PC-3 (cell line): ENCODE measurements at regions not wholly inside any gene's neighbourhood (a gene's known extent, or its start where the extent isn't known, plus 50 kb on each side); places are given as distances from the start of the nearest gene placed in this dataset.

ENCODE experiments used
- EZH2 ChIP-seq: fragments of 300-600 bp; sonication (generic); IDR thresholded peaks from one replicate; pipeline ENCODE4 v1.6.1; 2017; ENCODE audit warnings: antibody characterized with exemption, mild to moderate bottlenecking, low read length; ENCODE audit not compliant: unreplicated experiment
- EZH2phosphoT487 ChIP-seq: fragments of 300-600 bp; sonication (generic); IDR thresholded peaks from 2 replicates; pipeline ENCODE4 v1.6.1; 2018; ENCODE audit warnings: mild to moderate bottlenecking, antibody characterized with exemption, low read length, borderline replicate concordance
- TF ChIP-seq, protein P1 (sequence below): fragments of 300-600 bp; sonication (generic); conservative IDR thresholded peaks from 2 replicates; pipeline ENCODE4 v1.5.1; 2017; ENCODE audit warnings: antibody characterized with exemption, low read depth, mild to moderate bottlenecking, low read length

DNA sequence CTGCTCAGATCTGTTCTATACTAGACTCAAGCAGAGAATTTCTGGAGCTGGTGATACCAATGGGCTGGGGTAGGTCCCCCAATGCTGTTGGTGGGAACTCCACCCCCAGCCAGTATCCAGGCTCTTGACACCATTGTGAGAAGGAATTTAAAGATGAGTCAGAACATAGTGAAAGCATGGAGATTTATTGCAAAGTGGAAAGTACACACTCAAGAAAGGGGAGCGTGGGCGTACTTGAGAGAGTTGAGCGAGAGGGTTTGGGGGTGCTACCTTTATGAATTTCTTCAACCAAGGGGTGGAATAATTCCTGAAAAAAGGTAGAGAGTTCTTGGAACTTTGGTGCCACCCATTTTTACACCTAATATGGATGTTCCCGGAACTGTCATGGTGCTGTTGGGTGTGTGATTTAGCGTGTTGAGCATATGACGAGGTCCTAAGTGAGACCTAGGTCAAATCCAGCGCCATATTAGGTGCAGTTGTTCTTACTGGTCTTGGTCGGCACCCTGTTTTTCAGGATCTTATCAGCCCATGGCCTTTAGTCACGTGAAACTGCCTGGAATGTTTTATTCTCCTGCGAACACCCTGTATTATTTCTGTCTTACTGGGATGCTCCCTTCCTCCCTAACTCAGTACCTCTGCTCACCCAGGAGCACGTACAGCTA is 122.0 kb upstream of the AHR start:
- TF ChIP-seq EZH2 (no peak), EZH2phosphoT487 (no peak)
- TF ChIP-seq, protein P1, sequence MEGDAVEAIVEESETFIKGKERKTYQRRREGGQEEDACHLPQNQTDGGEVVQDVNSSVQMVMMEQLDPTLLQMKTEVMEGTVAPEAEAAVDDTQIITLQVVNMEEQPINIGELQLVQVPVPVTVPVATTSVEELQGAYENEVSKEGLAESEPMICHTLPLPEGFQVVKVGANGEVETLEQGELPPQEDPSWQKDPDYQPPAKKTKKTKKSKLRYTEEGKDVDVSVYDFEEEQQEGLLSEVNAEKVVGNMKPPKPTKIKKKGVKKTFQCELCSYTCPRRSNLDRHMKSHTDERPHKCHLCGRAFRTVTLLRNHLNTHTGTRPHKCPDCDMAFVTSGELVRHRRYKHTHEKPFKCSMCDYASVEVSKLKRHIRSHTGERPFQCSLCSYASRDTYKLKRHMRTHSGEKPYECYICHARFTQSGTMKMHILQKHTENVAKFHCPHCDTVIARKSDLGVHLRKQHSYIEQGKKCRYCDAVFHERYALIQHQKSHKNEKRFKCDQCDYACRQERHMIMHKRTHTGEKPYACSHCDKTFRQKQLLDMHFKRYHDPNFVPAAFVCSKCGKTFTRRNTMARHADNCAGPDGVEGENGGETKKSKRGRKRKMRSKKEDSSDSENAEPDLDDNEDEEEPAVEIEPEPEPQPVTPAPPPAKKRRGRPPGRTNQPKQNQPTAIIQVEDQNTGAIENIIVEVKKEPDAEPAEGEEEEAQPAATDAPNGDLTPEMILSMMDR = no peak
